IMR-90 (cell line): ENCODE measurements at regions not wholly inside any gene's neighbourhood (a gene's known extent, or its start where the extent isn't known, plus 50 kb on each side); places are given as distances from the start of the nearest gene placed in this dataset.

Experiments used
- ATAC-seq: fragments of 200-7000 bp; cut with Tn5 transposase; 2 replicates; pipeline ENCODE4 v1.9.1; 2020; ENCODE audit warnings: low read depth, mild to moderate bottlenecking, moderate library complexity
- BruUV-seq: library from RNA; stranded (reverse); fragments of 400-500 nt; replicated peaks from 2 replicates; lab custom pipeline; 2021; lab: Mats Ljungman, UMichigan
- CTCF ChIA-PET: fragments of 300-600 bp; formaldehyde crosslinking; extraction: SDS; loops from one replicate; lab custom pipeline; 2021; ENCODE audit warnings: antibody characterized with exemption; lab: Yijun Ruan, JAX
- POLR2A ChIA-PET: fragments of 300-600 bp; sonication (Branson Sonifier 250); formaldehyde crosslinking; loops from one replicate; lab custom pipeline; 2022; ENCODE audit warnings: antibody characterized with exemption; ENCODE audit not compliant: unreplicated experiment; lab: Charles Lee
- DNase-seq: peaks from one replicate; pipeline ENCODE4 v3.0.0; 2013
- H2AFZ ChIP-seq: replicated peaks from 2 replicates; pipeline ENCODE3; 2013; ENCODE audit warnings: low read length, mild to moderate bottlenecking; ENCODE audit not compliant: poor library complexity
- H2AK5ac ChIP-seq: 2 replicates; pipeline ENCODE4 v1.6.1; 2013; ENCODE audit warnings: low read depth, low read length, inconsistent platforms
- H2AK9ac ChIP-seq: replicated peaks from 2 replicates; pipeline ENCODE3; 2013; ENCODE audit warnings: mild to moderate bottlenecking, low read depth, low read length, moderate library complexity; ENCODE audit not compliant: poor library complexity
- H2BK120ac ChIP-seq: 2 replicates; pipeline ENCODE4 v1.6.1; 2013; ENCODE audit warnings: low read depth, low read length, inconsistent platforms
- H2BK15ac ChIP-seq: 3 replicates; pipeline ENCODE4 v1.6.1; 2013; ENCODE audit warnings: low read depth, low read length, inconsistent platforms
- H2BK20ac ChIP-seq: 2 replicates; pipeline ENCODE4 v1.6.1; 2013; ENCODE audit warnings: low read depth, mild to moderate bottlenecking, inconsistent platforms, low read length, moderate library complexity
- H2BK5ac ChIP-seq: 2 replicates; pipeline ENCODE4 v1.6.1; 2013; ENCODE audit warnings: mild to moderate bottlenecking, low read depth, low read length, inconsistent platforms; ENCODE audit not compliant: poor library complexity, severe bottlenecking
- H3K14ac ChIP-seq: replicated peaks from 2 replicates; pipeline ENCODE4 v1.6.1; 2013; ENCODE audit warnings: low read depth, low read length, inconsistent platforms
- H3K18ac ChIP-seq: 2 replicates; pipeline ENCODE4 v1.6.1; 2013; ENCODE audit warnings: low read depth, low read length, control low read depth
- H3K23ac ChIP-seq: 2 replicates; pipeline ENCODE4 v1.6.1; 2013; ENCODE audit warnings: low read depth, low read length, inconsistent platforms
- H3K27ac ChIP-seq: 2 replicates; pipeline ENCODE4 v1.5.1; 2013; ENCODE audit warnings: mild to moderate bottlenecking, control low read depth, low read length; ENCODE audit not compliant: insufficient read depth
- H3K27me3 ChIP-seq: 2 replicates; pipeline ENCODE4 v1.6.1; 2013; ENCODE audit warnings: low read length; ENCODE audit not compliant: control insufficient read depth, insufficient read depth
- H3K36me3 ChIP-seq: 2 replicates; pipeline ENCODE4 v1.6.1; 2013; ENCODE audit warnings: low read length, mixed read lengths; ENCODE audit not compliant: control insufficient read depth, insufficient read depth
- H3K4ac ChIP-seq: 2 replicates; pipeline ENCODE4 v1.6.1; 2013; ENCODE audit warnings: low read depth, low read length, inconsistent platforms
- H3K4me1 ChIP-seq: 2 replicates; pipeline ENCODE4 v1.6.1; 2013; ENCODE audit warnings: low read length, mixed read lengths; ENCODE audit not compliant: control insufficient read depth, insufficient read depth
- H3K4me2 ChIP-seq: 2 replicates; pipeline ENCODE4 v1.6.1; 2013; ENCODE audit warnings: low read depth, mild to moderate bottlenecking, control low read depth, low read length, moderate library complexity
- H3K4me3 ChIP-seq: 2 replicates; pipeline ENCODE4 v1.5.1; 2013; ENCODE audit warnings: low read depth, mild to moderate bottlenecking, control low read depth, low read length, moderate library complexity; ENCODE audit not compliant: insufficient read depth
- H3K56ac ChIP-seq: 2 replicates; pipeline ENCODE4 v1.6.1; 2013; ENCODE audit warnings: low read length, inconsistent platforms; ENCODE audit not compliant: insufficient read depth; ENCODE audit errors: extremely low read depth
- H3K79me1 ChIP-seq, 2 experiments: 2 replicates each; pipeline ENCODE4 v1.6.1; 2013; ENCODE audit warnings: low read length in 2 of 2, inconsistent platforms in 1 of 2, low read depth in 1 of 2
- H3K9ac ChIP-seq: 2 replicates; pipeline ENCODE4 v1.6.1; 2013; ENCODE audit warnings: low read depth, low read length, control low read depth
- H3K9me1 ChIP-seq: 2 replicates; pipeline ENCODE4 v1.6.1; 2013; ENCODE audit warnings: low read length, inconsistent platforms; ENCODE audit not compliant: insufficient read depth
- H3K9me3 ChIP-seq: 2 replicates; pipeline ENCODE4 v1.6.1; 2013; ENCODE audit warnings: low read length; ENCODE audit not compliant: control insufficient read depth, insufficient read depth
- H4K20me1 ChIP-seq: 2 replicates; pipeline ENCODE4 v1.6.1; 2013; ENCODE audit warnings: low read length, inconsistent platforms; ENCODE audit not compliant: insufficient read depth
- H4K5ac ChIP-seq: 2 replicates; pipeline ENCODE4 v1.6.1; 2013; ENCODE audit warnings: mild to moderate bottlenecking, low read depth, low read length, control low read depth
- H4K8ac ChIP-seq, 2 experiments: 2 replicates each; pipeline ENCODE4 v1.6.1; 2013; ENCODE audit warnings: low read depth in 2 of 2, low read length in 2 of 2, control low read depth in 1 of 2, inconsistent platforms in 1 of 2
- H4K91ac ChIP-seq: 2 replicates; pipeline ENCODE4 v1.6.1; 2013; ENCODE audit warnings: low read depth, low read length, inconsistent platforms; ENCODE audit not compliant: insufficient read depth
- CEBPB ChIP-seq: IDR thresholded peaks from 2 replicates; pipeline ENCODE4 v1.6.1; 2012; ENCODE audit warnings: low read depth, low read length, improper control_type of control experiment
- CHD1 ChIP-seq: IDR thresholded peaks from 2 replicates; pipeline ENCODE4 v1.6.1; 2012; ENCODE audit warnings: low read depth, low read length, improper control_type of control experiment
- FOS ChIP-seq: fragments of 150-350 bp; IDR thresholded peaks from 2 replicates; pipeline ENCODE4 v1.6.1; 2016; ENCODE audit warnings: low read depth, low read length
- MAFK ChIP-seq: IDR thresholded peaks from 2 replicates; pipeline ENCODE4 v1.6.1; 2012; ENCODE audit warnings: low read depth, low read length, improper control_type of control experiment
- MXI1 ChIP-seq: IDR thresholded peaks from 2 replicates; pipeline ENCODE4 v1.6.1; 2012; ENCODE audit warnings: low read depth, mild to moderate bottlenecking, low read length, moderate library complexity, borderline replicate concordance
- NFE2L2 ChIP-seq: fragments of 150-350 bp; IDR thresholded peaks from 2 replicates; pipeline ENCODE4 v1.6.1; 2016; ENCODE audit warnings: low read depth, mild to moderate bottlenecking, low read length
- POLR2A ChIP-seq: IDR thresholded peaks from 2 replicates; pipeline ENCODE4 v1.6.1; 2012; ENCODE audit warnings: mild to moderate bottlenecking, low read depth, low read length
- RFX5 ChIP-seq: IDR thresholded peaks from 2 replicates; pipeline ENCODE4 v1.8.0; 2012; ENCODE audit warnings: low read depth, mild to moderate bottlenecking, low read length, moderate library complexity
- SMC3 ChIP-seq: fragments of 150-350 bp; IDR thresholded peaks from 2 replicates; pipeline ENCODE4 v1.6.1; 2016; ENCODE audit warnings: low read depth, mild to moderate bottlenecking, antibody characterized with exemption, low read length, moderate library complexity
- USF2 ChIP-seq: fragments of 150-350 bp; IDR thresholded peaks from 2 replicates; pipeline ENCODE4 v1.6.1; 2017; ENCODE audit warnings: mild to moderate bottlenecking, antibody characterized with exemption, low read length, low read depth
- WGBS, 2 experiments: methylation state at CpG; one replicate each; pipeline versions ENCODE4 v1.1.5 to v1.1.7; 2013; ENCODE audit warnings: missing lambda C conversion rate in 2 of 2; ENCODE audit not compliant: insufficient read length in 1 of 2; ENCODE audit errors: extremely low coverage in 2 of 2; 5-methylcytosine and 5-hydroxymethylcytosine counted together
- dilution Hi-C: fragments of 300-500 bp; cut with HindIII; formaldehyde crosslinking; loops from one replicate; pipeline ENCODE4 v1.14.3; 2018; ENCODE audit warnings: low sequenced_read_pairs; ENCODE audit not compliant: unreplicated experiment
- in situ Hi-C: fragments of 300-500 bp; cut with MboI; formaldehyde crosslinking; loops from 3 replicates; pipeline ENCODE4 v1.14.3; 2019; ENCODE audit warnings: low sequenced_read_pairs, inconsistent platforms, mixed read lengths
- intact Hi-C: fragments of 100-400 bp; cut with micrococcal nuclease; formaldehyde crosslinking; loops from 2 replicates; pipeline ENCODE4 v1.10.0; 2022

DNA sequence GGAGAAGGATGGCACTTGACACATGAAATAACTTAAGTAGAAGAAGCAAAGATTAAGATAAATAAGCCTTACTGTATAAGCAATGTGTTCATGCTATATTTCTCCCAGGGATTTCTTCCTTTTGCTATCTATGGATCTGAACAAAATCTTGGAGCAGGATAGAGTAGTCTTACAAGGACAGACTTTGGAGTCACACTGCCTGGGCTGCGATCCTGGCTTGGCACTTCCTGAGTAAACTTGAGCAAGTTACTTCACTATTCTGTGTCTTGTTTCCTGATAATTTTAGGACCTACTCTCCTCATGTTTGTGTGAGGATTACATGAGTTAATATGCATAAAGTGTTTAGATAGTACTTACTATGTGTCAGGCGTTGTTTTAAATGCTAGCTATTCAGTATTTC, 340.0 kb upstream of the MAOA start:
- H3K14ac ChIP-seq = no peak overlapping the region
- H2AK9ac ChIP-seq = no peak overlapping the region
- H3K27me3 ChIP-seq = no peaks in the 10 kb centered on the region
- H3K4me1 ChIP-seq = no peaks in the 10 kb centered on the region
- H3K36me3 ChIP-seq = no peaks in the 10 kb centered on the region
- dilution Hi-C loops = no loop called here
- H3K9ac ChIP-seq = no peak overlapping the region
- no peak overlapping the region for H2BK15ac ChIP-seq
- TF ChIP-seq POLR2A = no peak
- no peak for TF ChIP-seq RFX5
- no peak for TF ChIP-seq MXI1
- no peak for TF ChIP-seq CHD1
- TF ChIP-seq NFE2L2 = no peak
- no peak for TF ChIP-seq CEBPB
- TF ChIP-seq FOS = no peak
- no peak for TF ChIP-seq USF2
- TF ChIP-seq MAFK = no peak
- no peak for TF ChIP-seq SMC3
- ATAC-seq (no peak), DNase-seq (no peak)
- no peak overlapping the region for H3K4me2 ChIP-seq
- H3K4me3 ChIP-seq = no peak overlapping the region
- H2BK20ac ChIP-seq = no peak overlapping the region
- BruUV-seq = no TSS peak
- H2BK120ac ChIP-seq = no peak overlapping the region
- no peaks in the 10 kb centered on the region for H4K20me1 ChIP-seq
- H3K9me1 ChIP-seq = no peaks in the 10 kb centered on the region
- POLR2A ChIA-PET = no interaction called here
- H3K79me1 ChIP-seq = no peaks in the 10 kb centered on the region
- intact Hi-C loops = no loop called here
- no peak overlapping the region for H4K5ac ChIP-seq
- CTCF ChIA-PET = no interaction called here
- no peak overlapping the region for H3K23ac ChIP-seq
- H3K27ac ChIP-seq = no peak overlapping the region
- no CpG with 5 or more reads among the region's 2 CpGs for WGBS, 2 experiments
- no peak overlapping the region for H4K91ac ChIP-seq
- no peak overlapping the region for H3K56ac ChIP-seq
- no peak overlapping the region for H2AK5ac ChIP-seq
- no peak overlapping the region for H2BK5ac ChIP-seq
- no peak overlapping the region for H4K8ac ChIP-seq
- no peak overlapping the region for H3K18ac ChIP-seq
- H3K9me3 ChIP-seq = no peaks in the 10 kb centered on the region
- in situ Hi-C loops = no loop called here
- no peak overlapping the region for H2AFZ ChIP-seq
- H3K4ac ChIP-seq = no peak overlapping the region
